GM10248 (cell line): ENCODE measurements at regions not wholly inside any gene's neighbourhood (a gene's known extent, or its start where the extent isn't known, plus 50 kb on each side); places are given as distances from the start of the nearest gene placed in this dataset.

Source experiments
- CTCF ChIA-PET: fragments of 300-600 bp; sonication (Branson Sonifier 250); formaldehyde crosslinking; extraction: SDS; loops from one replicate; lab custom pipeline; 2021; ENCODE audit warnings: antibody characterized with exemption; lab: Yijun Ruan, JAX
- POLR2A ChIA-PET: fragments of 350-650 bp; sonication (Branson Sonifier 250); formaldehyde crosslinking; extraction: SDS; loops from one replicate; lab custom pipeline; 2020; ENCODE audit warnings: antibody characterized with exemption; lab: Yijun Ruan, JAX
- DNase-seq: peaks from one replicate; pipeline ENCODE4 v3.0.0; 2012; ENCODE audit errors: extremely low spot score
- CTCF ChIP-seq: IDR thresholded peaks from 2 replicates; pipeline ENCODE4 v1.5.1; 2012; ENCODE audit warnings: mild to moderate bottlenecking, low read depth; ENCODE audit errors: extremely low read depth, missing control alignments, control extremely low read depth

DNA sequence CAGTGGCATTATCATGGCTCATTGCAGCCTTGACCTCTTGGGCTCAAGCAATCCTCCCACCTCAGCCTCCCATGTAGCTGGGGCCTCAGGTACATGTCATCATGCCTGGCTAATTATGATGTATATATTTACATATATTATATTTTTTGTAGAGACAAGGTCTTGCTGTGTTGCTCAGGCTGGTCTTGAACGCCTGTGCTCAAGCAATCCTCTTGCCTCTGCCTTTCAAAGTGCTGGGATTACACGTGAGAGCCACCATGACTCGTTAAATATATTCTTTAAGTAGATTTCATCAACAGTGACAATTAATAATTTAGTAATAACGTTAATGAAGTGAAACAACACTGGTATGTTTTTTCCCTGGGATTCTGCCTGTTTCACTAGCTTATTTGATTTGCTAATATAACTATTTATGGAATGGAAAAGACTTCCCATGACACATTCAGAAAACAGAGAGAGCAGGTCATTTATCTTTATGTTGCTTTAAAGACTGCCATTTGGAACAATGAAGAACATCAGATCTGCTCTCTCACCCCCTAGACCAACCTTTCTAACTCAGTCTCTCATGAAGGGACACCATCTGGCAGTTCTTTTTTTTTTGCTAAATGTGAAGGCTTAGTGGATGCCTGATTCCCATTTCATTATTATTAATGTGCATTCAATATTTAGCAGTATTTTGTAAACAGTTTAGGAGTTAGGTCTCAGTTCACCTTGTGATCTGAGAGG lies 295.6 kb downstream of the KIF4B start:
- ChIA-PET CTCF (interaction anchor here (1.1 to 1.3 kb wide), 2 partner anchors 9 to 11 kb away, joined by 3 to 4 read pairs; no protein-coding TSS in a partner anchor), POLR2A (no interaction called here)
- no peak for DNase-seq
- TF ChIP-seq CTCF, result no peak

- CTCF ChIA-PET, result no interaction called here
- no peak for TF ChIP-seq CTCF
- POLR2A ChIA-PET, result no interaction called here
- no peak for DNase-seq
Observed at GRCh38 chr5:155311721-155312120, 298.2 kb downstream of the KIF4B start.

DNA sequence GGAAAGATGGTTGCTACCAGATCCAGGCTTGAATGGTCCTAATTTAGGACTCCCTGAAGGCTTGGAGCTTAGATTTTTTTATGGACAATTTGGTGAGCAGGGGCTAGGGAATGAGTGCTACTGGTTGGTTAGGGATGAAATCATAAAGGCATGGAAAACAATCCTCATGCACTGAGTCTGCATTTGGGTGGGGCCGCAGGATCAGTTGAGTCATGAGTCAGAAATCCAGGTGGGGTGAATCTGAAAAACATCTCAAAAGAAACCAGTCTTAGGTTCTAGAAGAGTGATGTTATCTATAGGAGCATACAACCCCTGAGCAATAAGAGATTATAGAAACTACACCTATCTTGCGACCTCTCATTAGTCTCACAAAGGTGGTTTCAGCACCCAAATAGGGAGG lies 300.0 kb downstream of the KIF4B start:
- POLR2A ChIA-PET, result interaction anchor here (0.7 kb wide), 1 partner anchor 1297 kb away, joined by 3 read pairs; no protein-coding TSS in a partner anchor
- no peak for DNase-seq
- CTCF ChIA-PET, result interaction anchor here (1.4 kb wide), 1 partner anchor 17 kb away, joined by 3 read pairs; no protein-coding TSS in a partner anchor
- no peak for TF ChIP-seq CTCF

GRCh38 chr5:155316070-155316714 lies 302.6 kb downstream of the KIF4B start:
- DNase-seq, result no peak
- POLR2A ChIA-PET, result no interaction called here
- CTCF ChIA-PET, result interaction anchor here (0.9 kb wide), 1 partner anchor 28 kb away, joined by 3 read pairs; no protein-coding TSS in a partner anchor
- no peak for TF ChIP-seq CTCF

- peak; percentile 11 for DNase-seq
- ChIA-PET CTCF (interaction anchor here (1.2 kb wide), 1 partner anchor 11 kb away, joined by 4 read pairs; no protein-coding TSS in a partner anchor), POLR2A (no interaction called here)
- no peak for TF ChIP-seq CTCF
Observed at GRCh38 chr5:155332618-155333017, 319.1 kb downstream of the KIF4B start.

DNA sequence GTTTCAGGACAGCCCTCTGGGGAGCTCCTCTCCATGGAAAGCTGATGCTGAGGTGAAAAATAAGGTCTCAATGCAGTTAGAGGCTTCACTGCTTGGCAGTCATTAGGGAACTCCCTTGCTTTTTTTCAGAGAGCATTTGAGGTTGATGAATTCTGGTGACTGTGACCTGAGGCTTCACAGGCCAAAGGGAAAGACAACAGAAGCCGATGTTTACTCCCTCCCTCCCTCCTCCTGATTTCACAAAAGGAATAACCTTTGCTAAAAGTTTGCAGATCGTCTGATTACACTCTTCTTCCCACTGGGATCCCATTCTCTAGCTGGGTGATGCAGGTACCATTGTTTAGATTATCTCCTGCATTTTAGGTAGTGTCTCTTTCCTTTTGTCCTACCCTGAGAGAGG lies 329.4 kb downstream of the KIF4B start:
- TF ChIP-seq CTCF, result no peak
- ChIA-PET POLR2A (no interaction called here), CTCF (interaction anchor here (1.4 kb wide), 1 partner anchor 10 kb away, joined by 4 read pairs; no protein-coding TSS in a partner anchor)
- DNase-seq, result no peak
